Fibroblast of skin of scalp (primary cell): ENCODE measurements at regions not wholly inside any gene's neighbourhood (a gene's known extent, or its start where the extent isn't known, plus 50 kb on each side); places are given as distances from the start of the nearest gene placed in this dataset.
A peak's percentile ranks its signal among the peaks of the same experiment; 100 is the strongest.

ENCODE experiments used
- DNase-seq: peaks from one replicate; pipeline ENCODE4 v3.0.0-alpha.2; 2013

DNA sequence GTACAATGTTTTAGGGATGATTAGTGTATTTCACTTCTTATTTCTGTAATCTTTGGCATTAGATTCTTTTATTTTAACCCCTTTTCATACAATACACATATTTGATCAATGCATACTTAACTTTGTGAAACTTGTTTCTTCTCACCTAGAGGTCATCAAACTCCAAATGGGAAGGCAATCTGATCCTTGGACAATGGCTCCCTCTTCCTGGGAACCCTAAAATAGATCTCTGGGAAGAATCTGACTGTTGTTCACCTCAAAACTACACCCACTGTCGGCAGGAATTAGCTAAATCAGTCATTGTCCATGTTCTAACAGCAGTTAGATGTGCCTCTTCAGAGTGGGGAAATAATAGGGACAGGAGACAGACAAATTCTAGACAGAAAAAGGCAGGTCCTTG lies 707.4 kb upstream of the CHORDC1 start:
- DNase-seq: no peak

DNA sequence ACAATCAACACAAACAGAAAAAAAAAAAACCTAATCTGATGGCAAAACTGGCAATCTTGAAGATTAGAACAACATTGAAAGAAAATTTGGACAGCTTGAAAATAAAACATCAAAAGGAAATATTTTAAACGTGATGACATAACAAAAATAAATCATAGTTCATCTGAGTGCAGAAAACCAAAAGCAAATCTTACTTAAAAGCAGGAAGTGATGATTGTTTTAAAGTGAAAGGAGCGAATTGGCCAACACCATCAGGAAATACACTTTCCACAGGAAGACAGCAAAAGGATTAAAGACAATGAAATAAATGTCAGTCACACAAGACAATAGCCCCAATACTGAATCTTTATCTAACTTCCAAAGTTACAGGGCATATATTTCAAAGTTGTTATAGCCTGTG lies 696.5 kb upstream of the CHORDC1 start:
- no peak for DNase-seq

DNA sequence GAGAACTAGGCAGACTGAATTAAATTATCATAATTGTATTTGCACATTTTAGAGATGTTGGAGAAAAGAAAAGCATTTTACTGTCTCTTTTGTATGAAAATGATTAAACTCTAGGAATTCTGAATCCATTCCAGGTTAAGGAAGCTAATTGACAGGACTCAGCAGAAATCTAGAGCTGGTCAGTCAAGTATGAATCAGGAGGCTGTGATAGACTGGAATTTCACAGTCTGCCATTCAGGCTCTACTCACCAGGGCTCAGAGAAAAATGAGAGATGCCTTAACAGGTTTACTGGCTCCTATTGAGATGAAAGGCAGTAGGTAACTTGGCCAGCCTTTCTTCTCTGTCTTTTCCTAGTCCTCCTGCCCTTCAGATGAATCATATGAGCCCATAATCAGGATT lies 693.9 kb upstream of the CHORDC1 start:
- no peak for DNase-seq

DNA sequence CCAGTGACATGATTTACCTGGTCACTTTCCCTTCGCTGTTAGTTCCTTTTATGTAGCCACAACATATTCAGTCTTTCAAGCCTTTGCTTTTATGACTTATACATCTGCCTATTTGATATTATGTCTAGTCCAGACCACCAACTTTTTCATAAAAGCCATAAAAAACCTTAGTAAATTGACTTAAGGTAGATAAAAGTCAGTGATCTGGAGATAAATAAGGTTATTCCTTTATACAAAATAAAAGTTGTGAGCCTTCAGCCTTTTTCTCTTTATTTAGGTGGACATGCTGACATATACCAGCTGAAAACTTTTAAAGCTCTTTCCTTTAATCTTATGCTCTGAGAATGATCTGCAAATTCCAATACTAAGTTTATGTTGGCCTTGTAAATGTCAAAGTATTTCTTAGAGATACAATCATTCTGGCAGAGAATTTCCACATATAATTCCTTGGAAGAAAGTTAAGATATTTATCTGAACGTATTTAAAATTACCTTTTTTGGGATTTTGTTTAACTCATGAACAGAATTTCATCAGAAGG lies 690.4 kb upstream of the CHORDC1 start:
- DNase-seq: no peak

DNA sequence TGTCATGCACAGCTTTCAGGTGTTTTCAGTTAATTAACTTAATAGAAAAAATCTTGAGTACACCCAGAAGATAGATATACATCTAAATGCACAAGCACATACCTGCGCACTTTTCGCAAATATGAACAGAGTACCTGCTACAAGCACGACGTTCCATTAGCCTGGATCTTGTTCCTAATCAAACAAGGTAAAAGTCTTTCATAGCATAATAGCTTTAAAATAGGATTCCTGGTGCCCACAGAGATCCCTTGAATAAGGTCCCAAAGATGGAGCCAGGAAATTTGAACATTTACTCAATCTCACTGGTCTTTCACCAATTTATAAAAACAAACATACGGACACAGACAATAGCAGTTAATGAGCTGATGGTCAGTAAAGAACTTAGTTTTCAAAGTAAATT lies 689.8 kb upstream of the CHORDC1 start:
- no peak for DNase-seq

DNA sequence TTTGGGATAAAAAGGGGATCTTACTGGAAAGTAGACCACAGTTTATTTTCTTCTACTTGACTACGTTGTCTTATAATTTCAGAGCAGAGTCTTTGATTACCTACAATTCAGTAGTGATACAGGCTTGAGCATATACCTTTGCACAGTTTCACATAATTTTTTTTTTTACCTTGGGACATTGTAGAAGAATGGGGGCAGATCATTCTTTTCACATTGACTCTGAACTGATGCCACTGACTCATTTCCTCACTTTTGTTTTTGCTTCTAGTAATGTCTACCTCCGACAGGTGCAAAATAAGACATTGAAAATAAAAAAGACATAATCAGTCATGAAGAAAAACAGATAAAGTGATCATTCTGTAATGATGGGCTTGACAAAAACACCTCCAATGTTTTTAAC lies 688.3 kb upstream of the CHORDC1 start:
- no peak for DNase-seq

DNA sequence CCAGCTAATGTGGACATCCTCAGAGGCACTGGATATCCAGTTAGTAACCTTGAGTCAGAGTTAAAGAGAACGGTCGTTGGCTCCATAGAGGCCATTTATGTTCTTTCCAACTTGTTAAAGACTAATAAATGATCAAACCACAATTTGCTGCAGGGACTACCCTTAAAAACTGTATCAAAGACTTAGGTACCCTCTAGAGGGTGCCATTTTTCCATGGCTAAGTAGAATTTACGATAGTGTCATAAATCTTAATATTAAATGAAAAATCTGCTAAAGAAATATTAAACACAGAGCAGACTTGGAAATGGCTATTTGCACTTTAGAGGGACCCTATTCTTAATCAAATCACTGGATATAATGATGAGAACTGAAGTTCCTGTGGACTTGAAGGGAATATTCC lies 685.2 kb upstream of the CHORDC1 start:
- peak; percentile 6 for DNase-seq

DNA sequence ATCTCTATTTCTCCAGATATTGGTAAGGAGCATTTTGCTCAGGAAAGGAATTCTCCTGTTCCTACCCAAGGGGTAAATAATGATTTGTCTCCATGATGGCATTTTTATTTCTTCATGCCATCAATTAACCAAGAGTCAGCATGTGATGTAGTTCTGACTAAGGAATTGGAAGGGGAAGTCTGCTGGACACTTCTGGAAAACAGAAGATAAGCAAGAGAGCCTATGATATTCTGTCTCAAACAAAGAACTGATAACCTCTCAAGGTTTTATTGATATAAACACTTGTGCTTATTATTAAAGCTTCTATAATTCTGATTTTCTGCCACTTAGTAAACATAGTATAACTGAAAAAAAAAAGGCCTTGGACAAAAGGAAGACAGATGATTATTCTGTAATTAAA lies 673.0 kb upstream of the CHORDC1 start:
- no peak for DNase-seq

DNA sequence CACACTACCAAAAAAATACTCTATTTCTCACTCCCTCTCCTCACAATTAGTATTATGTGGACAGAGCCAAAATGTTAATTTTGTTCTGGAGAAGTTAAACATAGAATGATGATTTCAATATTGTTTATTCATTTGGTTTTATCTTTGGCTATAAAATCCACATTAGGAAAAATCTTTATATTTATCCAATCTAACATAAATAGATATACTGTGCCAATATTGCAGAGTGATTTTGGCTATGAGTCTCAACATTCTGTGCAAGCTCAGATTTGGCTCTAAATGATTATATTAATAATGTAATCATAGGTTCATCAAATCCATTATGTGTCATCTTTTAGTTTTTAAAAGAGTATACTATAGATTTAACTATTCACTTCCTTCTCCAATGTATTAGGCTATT lies 667.5 kb upstream of the CHORDC1 start:
- no peak for DNase-seq

DNA sequence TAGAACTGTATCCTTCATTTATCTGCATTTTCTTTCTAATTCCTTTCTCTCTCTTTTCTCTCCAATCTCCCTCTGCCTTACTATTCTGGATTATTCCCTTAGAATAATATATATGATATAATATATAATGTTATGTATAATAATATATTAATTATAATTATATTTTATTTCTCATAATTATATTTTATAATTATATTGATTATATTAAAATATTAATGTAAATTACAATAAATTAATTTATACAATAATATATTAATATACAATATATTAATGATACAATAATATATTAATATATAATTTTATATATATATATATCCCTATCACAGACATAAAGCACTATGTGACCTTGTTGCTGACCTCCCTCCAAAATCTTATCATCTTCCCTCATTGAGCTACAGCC lies 661.3 kb upstream of the CHORDC1 start:
- no peak for DNase-seq

DNA sequence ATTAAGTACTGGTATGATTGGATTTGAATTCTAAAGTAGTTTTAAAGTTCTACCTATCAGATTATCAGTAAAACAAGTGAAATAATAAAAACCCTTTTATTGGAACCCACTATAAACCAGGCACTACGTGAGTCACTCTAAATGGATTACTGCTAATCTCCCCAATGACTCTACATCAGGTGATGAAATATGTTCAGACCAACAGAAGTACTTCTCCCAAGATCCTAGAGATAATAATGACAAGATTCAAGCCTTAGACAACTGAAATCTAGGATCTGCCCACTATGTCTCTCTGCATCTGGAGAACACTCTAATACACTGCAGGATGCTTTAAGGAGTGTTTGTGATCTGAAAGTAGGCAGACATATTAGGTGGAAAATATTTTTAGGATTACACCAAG lies 652.1 kb upstream of the CHORDC1 start:
- no peak for DNase-seq

DNA sequence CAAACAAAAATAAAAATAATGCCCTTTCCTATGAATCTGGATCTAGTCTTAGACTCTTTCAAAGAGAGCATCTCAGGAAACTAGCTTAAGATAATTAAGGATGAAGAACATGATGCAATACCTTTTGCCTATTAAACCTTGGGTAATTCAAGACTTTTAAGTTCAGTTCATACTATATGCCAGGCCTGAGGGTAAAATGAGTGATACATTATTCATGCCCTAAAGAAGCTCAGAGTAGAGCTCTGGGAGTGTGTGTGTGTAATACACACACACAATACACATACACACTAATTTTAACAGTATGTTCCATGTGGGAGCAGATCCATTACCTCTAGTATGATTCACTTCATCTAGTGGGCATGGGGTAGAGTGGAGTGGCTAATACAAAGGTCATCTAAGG lies 651.4 kb upstream of the CHORDC1 start:
- no peak for DNase-seq

DNA sequence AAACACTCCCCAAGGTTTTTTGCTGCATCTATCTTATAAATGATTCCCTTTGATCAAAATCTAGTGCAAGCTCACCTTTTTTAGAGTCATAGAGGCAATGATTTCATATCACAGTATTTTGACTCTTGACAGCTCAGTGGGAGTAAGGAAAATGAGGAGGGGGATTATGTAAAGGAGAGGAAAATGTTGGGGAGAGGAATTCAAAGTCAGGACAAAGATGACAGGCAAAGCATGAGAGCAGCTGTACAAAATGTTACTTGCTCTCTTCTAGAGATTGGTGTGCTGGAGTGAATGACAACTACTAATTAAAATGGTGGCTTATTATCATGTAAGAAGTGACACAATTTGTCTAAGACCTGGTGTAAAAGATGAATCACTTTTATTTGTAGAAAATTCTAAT lies 644.6 kb upstream of the CHORDC1 start:
- no peak for DNase-seq

DNA sequence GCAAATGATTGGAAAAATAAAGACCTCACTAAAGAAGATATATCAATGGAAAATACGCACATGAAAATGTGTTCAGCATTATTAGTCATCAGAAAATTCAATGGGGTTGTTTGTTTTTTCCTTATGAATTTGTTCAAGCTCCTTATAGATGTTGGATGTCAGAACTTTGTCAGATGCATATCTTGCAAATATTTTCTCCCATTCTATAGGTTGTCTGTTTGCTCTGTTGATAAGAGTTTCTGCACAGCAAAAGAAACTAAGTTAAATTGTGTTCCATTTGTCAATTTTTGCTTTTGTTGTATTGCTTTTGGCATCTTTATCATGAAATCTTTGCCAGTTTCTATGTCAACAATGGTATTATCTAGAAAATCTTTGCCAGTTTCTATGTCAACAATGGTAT lies 633.9 kb upstream of the CHORDC1 start:
- DNase-seq: no peak

DNA sequence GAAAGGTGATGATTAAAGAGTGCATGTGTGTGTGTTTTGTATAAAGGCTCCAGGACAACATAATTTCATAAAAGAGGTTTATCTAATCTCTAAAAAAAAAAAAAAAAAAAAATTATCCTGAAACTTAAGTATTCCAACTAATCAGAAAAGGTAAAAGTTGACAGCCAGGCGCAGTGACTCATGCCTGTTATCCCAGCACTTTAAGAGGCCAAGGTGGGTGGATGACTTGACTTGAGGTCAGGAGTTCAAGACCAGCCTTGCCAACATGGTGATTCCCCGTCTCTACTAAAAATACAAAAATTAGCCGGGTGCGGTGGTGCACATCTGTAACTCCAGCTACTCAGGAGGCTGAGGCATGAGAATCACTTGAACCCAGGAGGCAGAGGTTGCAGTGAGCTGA lies 632.7 kb upstream of the CHORDC1 start:
- no peak for DNase-seq

DNA sequence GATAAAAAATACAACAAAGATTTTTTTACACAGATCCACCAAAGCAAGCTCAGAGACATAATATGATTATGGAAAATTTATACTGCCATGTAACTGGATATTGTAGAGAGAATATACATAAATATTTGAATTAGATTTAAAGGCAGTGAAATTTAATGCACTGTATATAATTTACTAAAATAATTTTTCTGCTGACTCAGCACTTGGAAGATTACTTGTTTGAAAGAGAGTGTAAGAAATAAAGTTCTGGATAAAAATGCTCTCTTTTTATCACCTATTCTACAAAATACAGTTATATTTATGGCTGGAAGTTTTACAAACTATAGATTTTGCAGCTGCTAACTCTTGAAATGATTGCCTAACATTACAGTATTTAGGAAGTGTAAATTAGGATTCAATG lies 628.3 kb upstream of the CHORDC1 start:
- no peak for DNase-seq

DNA sequence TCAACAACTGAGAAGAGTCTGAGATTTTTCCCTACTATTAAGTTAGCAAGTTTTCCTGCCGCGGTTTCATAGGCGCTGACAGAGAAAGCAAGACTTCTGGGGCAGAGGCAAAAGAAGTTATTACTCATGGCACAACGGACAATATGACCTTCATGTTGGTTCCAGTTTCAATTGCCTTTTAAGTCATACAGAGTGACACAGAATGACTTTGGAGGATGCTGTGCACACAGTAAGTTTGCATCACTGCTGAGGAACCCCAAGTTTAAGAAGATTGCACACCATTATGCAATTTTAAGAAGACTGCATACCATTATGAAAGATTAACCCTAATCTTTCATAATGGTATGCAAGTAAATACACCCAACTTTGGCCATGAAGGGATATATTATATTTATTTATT lies 626.5 kb upstream of the CHORDC1 start:
- DNase-seq: no peak

DNA sequence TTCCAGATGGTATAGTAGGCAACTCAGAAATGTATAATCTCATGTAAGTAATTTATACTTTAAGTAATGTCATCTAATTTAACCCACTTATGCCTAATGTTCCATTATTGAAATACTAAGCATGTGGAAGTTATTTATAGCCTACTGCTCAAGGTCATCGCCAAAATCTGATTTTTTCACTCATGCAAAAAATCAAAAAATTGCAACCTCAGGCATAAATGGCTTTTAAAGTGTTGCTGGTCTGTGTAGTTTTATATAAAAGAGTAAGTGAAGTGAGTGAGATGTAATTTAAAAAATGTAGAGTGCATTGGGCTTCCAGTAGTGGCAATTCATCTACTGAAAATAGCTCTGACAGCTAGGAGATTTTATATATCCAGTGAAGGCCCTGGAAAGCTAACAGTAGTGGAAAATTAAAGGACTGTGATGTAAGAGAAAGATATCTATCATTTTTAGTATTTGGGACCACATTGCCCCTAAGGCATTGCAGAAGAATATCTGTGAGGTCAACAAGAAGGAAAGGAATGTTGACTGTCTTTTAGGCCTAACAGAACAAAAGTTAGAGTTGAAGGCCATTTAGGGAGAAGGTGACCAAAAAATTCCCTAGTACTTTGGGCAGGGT lies 624.5 kb upstream of the CHORDC1 start:
- DNase-seq: no peak

DNA sequence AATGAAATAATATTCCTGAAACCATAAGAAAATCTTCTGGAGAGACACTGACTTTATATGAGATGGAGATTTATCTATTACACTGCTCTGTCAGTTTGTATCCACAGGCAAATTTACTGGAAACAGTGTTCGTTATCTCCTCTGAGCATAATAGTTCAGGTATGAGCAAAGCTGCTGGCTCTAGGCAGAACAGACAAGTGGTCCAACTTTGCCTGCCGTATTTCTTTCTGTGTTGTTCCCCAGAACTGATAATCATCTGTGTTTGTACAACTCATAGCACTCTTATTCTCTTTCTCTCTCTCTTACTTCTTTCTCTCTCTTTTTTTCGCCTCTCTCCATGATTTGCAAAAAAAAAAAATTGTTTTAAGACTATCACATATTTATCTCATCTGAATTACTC lies 623.8 kb upstream of the CHORDC1 start:
- no peak for DNase-seq

DNA sequence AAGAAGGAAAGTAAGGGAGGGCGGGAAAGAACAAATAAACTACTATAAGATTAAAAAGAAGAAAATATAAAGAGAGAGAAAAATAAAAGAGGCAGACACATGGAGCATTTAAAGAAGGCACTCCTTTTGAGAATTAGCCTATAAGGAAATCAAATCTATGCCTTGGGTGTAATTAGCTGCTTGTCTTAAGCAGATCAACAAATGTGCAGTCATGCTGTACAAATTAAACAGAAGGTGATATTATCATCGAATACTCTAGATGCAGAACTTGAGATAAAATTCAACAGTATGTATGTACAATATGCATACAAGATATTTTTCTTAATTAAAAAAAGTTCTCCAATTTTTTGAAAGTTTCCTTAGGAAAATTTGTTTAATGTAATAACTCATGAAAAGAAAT lies 623.0 kb upstream of the CHORDC1 start:
- no peak for DNase-seq

DNA sequence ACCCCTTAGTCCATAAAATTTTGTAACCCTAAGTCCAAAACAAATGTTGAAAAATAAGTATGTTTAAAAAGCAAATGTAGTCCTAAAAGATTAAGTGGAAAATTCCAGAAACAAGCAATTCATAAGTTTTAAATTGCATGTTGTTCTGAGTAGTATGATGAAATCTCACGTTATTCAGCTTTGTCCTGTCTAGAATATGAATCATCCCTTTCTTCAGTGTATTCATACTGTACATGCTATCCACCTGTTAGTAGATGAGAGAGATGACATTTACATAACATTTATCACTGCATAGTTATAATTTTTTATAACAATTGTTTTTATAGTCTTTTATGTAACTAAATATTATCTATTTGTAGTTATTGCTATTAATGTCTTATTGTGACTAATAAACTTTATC lies 622.3 kb upstream of the CHORDC1 start:
- no peak for DNase-seq

DNA sequence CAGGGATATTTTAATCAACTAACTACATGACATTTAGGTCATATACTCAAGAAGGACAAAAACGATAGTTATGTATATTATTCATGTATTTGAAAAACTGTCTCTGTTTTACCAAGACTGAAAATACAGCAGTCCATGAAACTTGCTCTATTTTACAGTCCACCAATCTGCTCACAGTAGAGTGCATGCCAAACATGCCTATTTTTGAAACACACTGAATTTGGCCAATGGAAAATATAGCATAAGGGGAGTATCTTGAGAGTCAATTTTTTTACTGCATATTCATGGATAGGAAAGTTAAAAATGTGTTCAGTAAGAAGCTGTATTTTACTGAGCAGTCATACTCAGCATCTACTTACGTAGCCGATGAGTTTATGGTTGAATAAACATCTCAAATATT lies 621.2 kb upstream of the CHORDC1 start:
- DNase-seq: no peak

DNA sequence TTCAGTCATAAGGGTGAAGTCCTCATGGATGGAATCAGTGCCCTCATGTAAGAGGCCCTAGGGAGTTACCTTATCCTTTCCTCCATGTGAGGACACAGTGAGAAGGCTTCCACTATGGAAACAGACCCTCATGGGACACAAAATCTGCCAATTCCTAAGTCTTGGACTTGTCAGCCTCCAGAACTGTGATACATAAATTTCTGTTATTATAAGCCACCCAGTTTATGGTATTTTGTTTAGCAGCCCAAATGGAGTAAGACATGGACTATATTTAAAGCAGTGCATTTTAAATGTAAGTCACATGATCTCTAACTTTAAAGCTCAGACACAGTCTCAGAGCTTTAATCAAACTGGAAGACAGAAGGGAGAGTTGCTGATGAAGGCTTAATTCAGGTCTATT lies 619.8 kb upstream of the CHORDC1 start:
- no peak for DNase-seq

DNA sequence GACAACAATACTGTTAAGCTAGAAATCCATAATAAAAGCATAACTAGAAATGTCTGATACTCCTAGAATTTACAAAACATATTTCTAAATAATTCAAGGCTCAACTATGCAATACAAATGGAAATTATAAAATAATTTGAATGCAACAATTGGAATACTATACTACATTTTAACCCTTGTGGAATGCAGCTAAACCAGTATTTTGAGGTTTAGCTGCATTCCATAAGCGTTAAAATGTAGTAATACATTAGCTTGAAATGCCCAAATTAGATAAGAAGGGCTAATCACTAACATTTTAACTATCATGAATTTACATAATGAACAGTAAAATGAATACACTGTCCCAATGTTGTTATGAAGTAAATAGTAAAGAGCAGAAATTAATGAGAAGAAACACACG lies 617.2 kb upstream of the CHORDC1 start:
- DNase-seq: no peak

DNA sequence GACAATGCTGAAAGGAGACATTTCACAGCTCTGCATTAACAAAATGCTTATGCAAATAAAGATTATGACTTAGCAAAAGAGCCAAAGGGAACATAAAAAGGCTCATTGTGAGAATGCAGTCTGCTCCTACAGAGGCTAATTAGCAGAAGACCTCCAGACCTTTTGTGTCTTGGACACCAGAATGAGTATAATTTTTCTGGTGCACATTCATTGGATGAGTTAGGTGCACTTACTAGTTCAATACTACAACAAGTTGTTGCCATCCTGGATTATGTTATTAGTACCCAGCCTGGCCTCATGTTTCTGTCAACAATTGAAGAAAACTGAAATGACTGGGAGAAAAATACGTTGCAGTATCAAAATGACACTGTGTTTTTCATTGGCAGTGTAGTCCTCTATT lies 613.2 kb upstream of the CHORDC1 start:
- DNase-seq: no peak
